ENCODE measurements at regions not wholly inside any gene's neighbourhood (a gene's known extent, or its start where the extent isn't known, plus 50 kb on each side); places are given as distances from the start of the nearest gene placed in this dataset.
"Not testable (repeated sequence)": the region's sequence is repeated elsewhere in the genome, so short reads cannot be mapped to it uniquely, and the experiment has no call there.

DNA sequence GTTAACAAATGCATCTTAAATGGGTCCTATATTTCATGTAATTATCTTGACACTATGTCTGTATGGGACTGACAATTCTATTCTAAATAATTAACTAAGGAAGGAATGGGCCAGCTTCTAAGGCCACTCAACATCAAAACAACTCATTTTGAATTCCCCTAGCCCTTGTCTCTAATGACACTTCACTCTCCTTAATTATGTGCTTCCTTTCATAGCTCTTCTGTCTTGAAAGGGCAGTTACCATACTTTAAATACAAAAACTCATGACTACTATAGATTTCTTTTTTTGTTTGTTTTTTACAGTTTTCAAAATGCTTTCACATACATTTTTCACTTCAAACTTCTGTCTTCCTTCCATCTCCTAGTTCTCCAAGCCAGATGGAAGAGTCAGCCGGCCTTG, 126.1 kb upstream of the CHODL start:
- Histone ChIP-seq H3K27me3 (ENCODE audit: control insufficient read depth, insufficient read depth, low read length) (no peaks in the 10 kb centered on the region), H3K4me3 (ENCODE audit: low read length) (no peak overlapping the region), H3K9me3 (replicated peaks; ENCODE audit: control insufficient read depth, low read depth, low read length) (no peaks in the 10 kb centered on the region), H3K36me3 (ENCODE audit: control insufficient read depth, insufficient read depth, low read length) (no peaks in the 10 kb centered on the region), H3K4me1 (ENCODE audit: control insufficient read depth, insufficient read depth, low read length) (no peaks in the 10 kb centered on the region), H3K27ac (ENCODE audit: low read length) (no peak overlapping the region)
- DNase-seq = no peak
- 60% methylated on average over 1 of the region's 1 CpG for WGBS (ENCODE audit: insufficient coverage)

GRCh38 chr21:18117176-18117575, 127.5 kb upstream of the CHODL start:
- Histone ChIP-seq H3K27ac (ENCODE audit: low read length) (no peak overlapping the region), H3K36me3 (ENCODE audit: control insufficient read depth, insufficient read depth, low read length) (no peaks in the 10 kb centered on the region), H3K27me3 (ENCODE audit: control insufficient read depth, insufficient read depth, low read length) (no peaks in the 10 kb centered on the region), H3K9me3 (replicated peaks; ENCODE audit: control insufficient read depth, low read depth, low read length) (no peaks in the 10 kb centered on the region), H3K4me1 (ENCODE audit: control insufficient read depth, insufficient read depth, low read length) (no peaks in the 10 kb centered on the region), H3K4me3 (ENCODE audit: low read length) (no peak overlapping the region)
- no peak for DNase-seq
- WGBS (ENCODE audit: insufficient coverage) = no CpG with 5 or more reads among the region's 1 CpG

DNA sequence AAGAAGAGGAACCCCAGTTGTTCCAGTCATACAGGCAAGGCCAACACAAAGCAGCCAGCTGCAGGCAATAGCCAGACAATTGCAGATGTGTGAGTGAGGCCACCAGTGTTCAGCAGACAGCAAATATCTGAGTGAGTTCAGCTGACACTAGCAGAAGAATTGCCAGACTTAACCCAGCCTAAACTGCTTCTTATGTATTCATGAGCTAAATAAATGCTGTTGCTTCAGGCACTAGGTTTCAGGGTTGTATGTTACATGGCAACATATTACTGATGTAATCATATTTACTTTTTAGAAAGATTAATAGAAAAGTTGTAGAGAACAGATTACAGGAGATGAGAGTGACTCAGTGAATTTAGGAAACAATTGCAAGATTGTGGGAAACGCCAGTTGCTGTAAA, 129.8 kb upstream of the CHODL start:
- Histone ChIP-seq H3K27ac (ENCODE audit: low read length) (peak overlapping the region; percentile 50), H3K4me1 (ENCODE audit: control insufficient read depth, insufficient read depth, low read length) (no peaks in the 10 kb centered on the region), H3K4me3 (ENCODE audit: low read length) (no peak overlapping the region), H3K9me3 (replicated peaks; ENCODE audit: control insufficient read depth, low read depth, low read length) (no peaks in the 10 kb centered on the region), H3K36me3 (ENCODE audit: control insufficient read depth, insufficient read depth, low read length) (no peaks in the 10 kb centered on the region), H3K27me3 (ENCODE audit: control insufficient read depth, insufficient read depth, low read length) (no peaks in the 10 kb centered on the region)
- 58% methylated on average over 1 of the region's 1 CpG for WGBS (ENCODE audit: insufficient coverage)
- DNase-seq = peak; percentile 80

- Histone ChIP-seq H3K4me3 (ENCODE audit: low read length) (no peak overlapping the region), H3K9me3 (replicated peaks; ENCODE audit: control insufficient read depth, low read depth, low read length) (no peaks in the 10 kb centered on the region), H3K36me3 (ENCODE audit: control insufficient read depth, insufficient read depth, low read length) (no peaks in the 10 kb centered on the region), H3K4me1 (ENCODE audit: control insufficient read depth, insufficient read depth, low read length) (peaks cover 2% of the 10 kb centered on the region), H3K27ac (ENCODE audit: low read length) (no peak overlapping the region), H3K27me3 (ENCODE audit: control insufficient read depth, insufficient read depth, low read length) (no peaks in the 10 kb centered on the region)
- DNase-seq = peak; percentile 85
Observed at GRCh38 chr21:18104802-18105201, 139.8 kb upstream of the CHODL start.

DNA sequence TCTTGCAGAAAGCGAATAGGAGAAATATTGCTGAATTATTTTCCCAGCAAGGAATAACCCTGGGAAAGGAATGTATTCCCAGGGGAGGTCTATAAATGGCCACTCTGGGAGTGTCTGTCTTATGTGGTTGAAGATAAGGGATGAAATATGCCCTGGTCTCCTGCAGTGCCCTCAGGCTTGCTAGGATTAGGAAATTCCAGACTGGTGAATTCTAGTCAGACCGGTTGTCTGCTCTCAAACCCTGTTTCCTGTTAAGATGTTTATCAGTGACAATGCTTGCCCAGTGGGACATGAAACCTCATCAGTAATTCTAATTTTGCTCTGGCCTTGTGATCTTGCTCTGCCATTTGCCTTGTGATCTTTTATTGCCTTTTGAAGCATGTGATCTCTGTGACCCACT, 148.2 kb upstream of the CHODL start:
- H3K4me3 ChIP-seq (ENCODE audit: low read length); H3K36me3 ChIP-seq (ENCODE audit: control insufficient read depth, insufficient read depth, low read length); H3K9me3 ChIP-seq (replicated peaks; ENCODE audit: control insufficient read depth, low read depth, low read length); H3K4me1 ChIP-seq (ENCODE audit: control insufficient read depth, insufficient read depth, low read length); H3K27ac ChIP-seq (ENCODE audit: low read length); H3K27me3 ChIP-seq (ENCODE audit: control insufficient read depth, insufficient read depth, low read length); DNase-seq: not testable (repeated sequence)
- WGBS (ENCODE audit: insufficient coverage) = 93% methylated on average over 2 of the region's 2 CpGs

GRCh38 chr21:18089786-18090185, 154.8 kb upstream of the CHODL start:
- no CpG with 5 or more reads among the region's 1 CpG for WGBS (ENCODE audit: insufficient coverage)

GRCh38 chr21:18070392-18070791, 174.2 kb upstream of the CHODL start:
- WGBS (ENCODE audit: insufficient coverage) = 0% methylated on average over 1 of the region's 4 CpGs
- DNase-seq = no peak
- Histone ChIP-seq H3K36me3 (ENCODE audit: control insufficient read depth, insufficient read depth, low read length) (no peaks in the 10 kb centered on the region), H3K27me3 (ENCODE audit: control insufficient read depth, insufficient read depth, low read length) (no peaks in the 10 kb centered on the region), H3K27ac (ENCODE audit: low read length) (no peak overlapping the region), H3K4me1 (ENCODE audit: control insufficient read depth, insufficient read depth, low read length) (no peaks in the 10 kb centered on the region), H3K4me3 (ENCODE audit: low read length) (no peak overlapping the region), H3K9me3 (replicated peaks; ENCODE audit: control insufficient read depth, low read depth, low read length) (no peaks in the 10 kb centered on the region)

More at GRCh38 chr21:18089786-18090185, 154.8 kb upstream of the CHODL start:
- no peaks in the 10 kb centered on the region for H3K36me3 ChIP-seq (ENCODE audit: control insufficient read depth, insufficient read depth, low read length)
- H3K27me3 ChIP-seq (ENCODE audit: control insufficient read depth, insufficient read depth, low read length) = no peaks in the 10 kb centered on the region
- no peak overlapping the region for H3K27ac ChIP-seq (ENCODE audit: low read length)
- peaks cover 7% of the 10 kb centered on the region for H3K9me3 ChIP-seq (replicated peaks; ENCODE audit: control insufficient read depth, low read depth, low read length)
- DNase-seq = no peak
- H3K4me1 ChIP-seq (ENCODE audit: control insufficient read depth, insufficient read depth, low read length) = no peaks in the 10 kb centered on the region
- no peak overlapping the region for H3K4me3 ChIP-seq (ENCODE audit: low read length)

- H3K9me3 ChIP-seq (replicated peaks; ENCODE audit: control insufficient read depth, low read depth, low read length) = no peaks in the 10 kb centered on the region
- no peaks in the 10 kb centered on the region for H3K4me1 ChIP-seq (ENCODE audit: control insufficient read depth, insufficient read depth, low read length)
- no peak for DNase-seq
- H3K4me3 ChIP-seq (ENCODE audit: low read length) = no peak overlapping the region
- no peak overlapping the region for H3K27ac ChIP-seq (ENCODE audit: low read length)
- no peaks in the 10 kb centered on the region for H3K36me3 ChIP-seq (ENCODE audit: control insufficient read depth, insufficient read depth, low read length)
- H3K27me3 ChIP-seq (ENCODE audit: control insufficient read depth, insufficient read depth, low read length) = no peaks in the 10 kb centered on the region
- no CpG with 5 or more reads among the region's 1 CpG for WGBS (ENCODE audit: insufficient coverage)
Observed at GRCh38 chr21:18069875-18070274, 174.8 kb upstream of the CHODL start.

GRCh38 chr21:18060402-18060801, 184.2 kb upstream of the CHODL start:
- Histone ChIP-seq H3K4me3 (ENCODE audit: low read length) (no peak overlapping the region), H3K36me3 (ENCODE audit: control insufficient read depth, insufficient read depth, low read length) (no peaks in the 10 kb centered on the region), H3K4me1 (ENCODE audit: control insufficient read depth, insufficient read depth, low read length) (no peaks in the 10 kb centered on the region), H3K9me3 (replicated peaks; ENCODE audit: control insufficient read depth, low read depth, low read length) (no peaks in the 10 kb centered on the region), H3K27me3 (ENCODE audit: control insufficient read depth, insufficient read depth, low read length) (no peaks in the 10 kb centered on the region), H3K27ac (ENCODE audit: low read length) (no peak overlapping the region)
- DNase-seq = no peak
- WGBS (ENCODE audit: insufficient coverage) = no CpG with 5 or more reads among the region's 1 CpG

DNA sequence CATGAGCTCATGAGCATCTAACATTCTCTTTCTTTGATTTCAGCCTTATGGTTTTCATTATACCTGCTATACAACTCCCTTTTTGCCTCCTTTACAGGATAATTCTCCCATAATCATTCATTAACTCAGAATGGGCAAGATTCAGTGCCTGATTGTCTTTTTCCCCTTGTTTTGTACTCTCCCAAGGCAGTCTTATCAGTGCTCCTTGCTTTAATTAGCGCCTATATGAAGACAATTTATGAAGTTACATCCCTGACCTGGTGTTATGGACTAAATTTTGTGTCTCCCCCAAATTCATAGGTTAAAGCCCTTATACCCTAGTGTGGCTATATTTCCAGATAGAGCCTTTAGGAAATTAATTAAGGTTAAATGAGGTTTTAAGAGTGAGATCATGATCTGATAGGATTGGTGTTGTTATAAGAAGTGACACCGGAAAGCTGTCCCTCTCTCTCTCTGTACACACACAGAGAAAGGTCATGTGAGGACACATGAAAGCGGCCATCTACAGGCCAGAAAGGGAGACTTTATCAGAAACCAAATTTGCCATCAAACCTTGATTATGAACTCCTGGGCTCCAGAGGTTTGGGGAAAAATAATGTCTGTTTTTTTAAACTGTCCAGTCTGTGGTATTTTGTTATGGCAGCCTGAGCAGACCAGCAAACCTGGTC, 185.8 kb upstream of the CHODL start:
- Histone ChIP-seq H3K4me1 (ENCODE audit: control insufficient read depth, insufficient read depth, low read length) (no peaks in the 10 kb centered on the region), H3K36me3 (ENCODE audit: control insufficient read depth, insufficient read depth, low read length) (no peaks in the 10 kb centered on the region), H3K4me3 (ENCODE audit: low read length) (no peak overlapping the region), H3K9me3 (replicated peaks; ENCODE audit: control insufficient read depth, low read depth, low read length) (no peaks in the 10 kb centered on the region), H3K27me3 (ENCODE audit: control insufficient read depth, insufficient read depth, low read length) (no peaks in the 10 kb centered on the region), H3K27ac (ENCODE audit: low read length) (no peak overlapping the region)
- WGBS (ENCODE audit: insufficient coverage) = no CpG with 5 or more reads among the region's 3 CpGs
- no peak for DNase-seq

DNA sequence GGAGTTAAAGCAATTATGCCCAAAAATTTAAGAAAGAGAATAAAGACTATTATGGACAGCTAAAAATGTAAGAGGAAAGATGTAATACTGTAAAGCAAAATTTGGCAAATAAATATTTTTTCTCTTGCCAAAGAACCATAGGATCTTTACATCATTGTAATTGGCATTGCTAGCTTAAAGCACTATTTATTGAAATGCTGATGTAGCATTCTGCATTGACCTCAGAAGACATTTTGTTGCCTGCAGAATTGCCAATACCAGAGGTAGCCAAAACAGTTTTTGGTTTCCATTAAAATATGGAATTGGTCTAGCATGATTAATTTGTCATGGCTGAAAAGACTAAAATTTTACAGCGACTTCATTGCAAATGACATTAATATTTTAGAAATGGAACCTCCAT, 191.5 kb upstream of the CHODL start:
- Histone ChIP-seq H3K27ac (ENCODE audit: low read length) (no peak overlapping the region), H3K9me3 (replicated peaks; ENCODE audit: control insufficient read depth, low read depth, low read length) (no peaks in the 10 kb centered on the region), H3K27me3 (ENCODE audit: control insufficient read depth, insufficient read depth, low read length) (no peaks in the 10 kb centered on the region), H3K36me3 (ENCODE audit: control insufficient read depth, insufficient read depth, low read length) (no peaks in the 10 kb centered on the region), H3K4me1 (ENCODE audit: control insufficient read depth, insufficient read depth, low read length) (no peaks in the 10 kb centered on the region), H3K4me3 (ENCODE audit: low read length) (no peak overlapping the region)
- WGBS (ENCODE audit: insufficient coverage) = no CpG with 5 or more reads among the region's 1 CpG
- DNase-seq = no peak

All from muscle of leg (tissue), 3 donors.